ENCODE measurements at regions not wholly inside any gene's neighbourhood (a gene's known extent, or its start where the extent isn't known, plus 50 kb on each side); places are given as distances from the start of the nearest gene placed in this dataset.

DNA sequence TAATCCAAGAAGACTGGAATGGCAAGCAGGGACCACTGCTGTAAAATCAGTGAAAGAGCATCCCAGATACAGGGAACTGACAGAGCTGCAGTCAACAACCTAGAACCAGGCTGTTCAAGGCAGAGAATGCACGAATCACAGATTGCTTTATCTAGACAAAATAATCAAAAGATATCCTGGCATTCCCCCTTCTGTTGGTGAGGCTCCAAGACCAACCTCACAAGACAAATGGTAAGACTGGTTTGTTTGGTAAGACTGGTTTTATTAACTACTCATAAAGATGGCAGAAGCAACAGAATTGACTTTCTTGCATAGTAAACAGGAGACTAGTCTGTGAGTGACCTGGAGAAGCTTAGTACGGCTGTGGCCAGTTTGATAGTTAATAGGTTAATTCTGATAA lies 88.8 kb upstream of the AHI1 start:
- DNase-seq (ENCODE audit: low read depth): no peak
- H3K4me3 ChIP-seq (ENCODE audit: control insufficient read depth, low read depth, low read length): no peak overlapping the region
- TF ChIP-seq, protein P1, sequence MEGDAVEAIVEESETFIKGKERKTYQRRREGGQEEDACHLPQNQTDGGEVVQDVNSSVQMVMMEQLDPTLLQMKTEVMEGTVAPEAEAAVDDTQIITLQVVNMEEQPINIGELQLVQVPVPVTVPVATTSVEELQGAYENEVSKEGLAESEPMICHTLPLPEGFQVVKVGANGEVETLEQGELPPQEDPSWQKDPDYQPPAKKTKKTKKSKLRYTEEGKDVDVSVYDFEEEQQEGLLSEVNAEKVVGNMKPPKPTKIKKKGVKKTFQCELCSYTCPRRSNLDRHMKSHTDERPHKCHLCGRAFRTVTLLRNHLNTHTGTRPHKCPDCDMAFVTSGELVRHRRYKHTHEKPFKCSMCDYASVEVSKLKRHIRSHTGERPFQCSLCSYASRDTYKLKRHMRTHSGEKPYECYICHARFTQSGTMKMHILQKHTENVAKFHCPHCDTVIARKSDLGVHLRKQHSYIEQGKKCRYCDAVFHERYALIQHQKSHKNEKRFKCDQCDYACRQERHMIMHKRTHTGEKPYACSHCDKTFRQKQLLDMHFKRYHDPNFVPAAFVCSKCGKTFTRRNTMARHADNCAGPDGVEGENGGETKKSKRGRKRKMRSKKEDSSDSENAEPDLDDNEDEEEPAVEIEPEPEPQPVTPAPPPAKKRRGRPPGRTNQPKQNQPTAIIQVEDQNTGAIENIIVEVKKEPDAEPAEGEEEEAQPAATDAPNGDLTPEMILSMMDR (IDR thresholded peaks at IDR 0.05; ENCODE audit: control insufficient read depth, insufficient read depth, low read depth, low read length, missing control alignments): no peak

DNA sequence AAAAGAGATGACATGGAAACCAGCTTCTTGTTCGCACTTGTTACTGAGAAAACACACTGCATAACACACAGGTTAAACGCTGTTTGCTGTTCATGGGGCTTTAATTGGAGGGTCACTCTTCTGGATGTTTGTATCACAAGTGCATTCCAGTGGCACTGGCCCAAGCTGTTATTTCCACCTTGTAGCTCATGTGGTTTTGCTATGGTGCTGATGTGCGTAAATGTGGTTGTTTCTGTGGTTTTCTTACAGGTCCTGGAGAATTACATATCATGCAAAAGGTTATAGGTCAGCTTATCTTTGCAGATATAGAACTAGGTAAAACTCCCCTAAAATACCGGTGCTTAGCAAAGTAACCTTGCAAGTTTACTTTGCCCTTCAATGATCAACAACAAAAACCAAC lies 89.3 kb upstream of the AHI1 start:
- TF ChIP-seq, protein P1 (IDR thresholded peaks at IDR 0.05; ENCODE audit: control insufficient read depth, insufficient read depth, low read depth, low read length, missing control alignments): no peak
- H3K4me3 ChIP-seq (ENCODE audit: control insufficient read depth, low read depth, low read length): no peak overlapping the region
- DNase-seq (ENCODE audit: low read depth): no peak

DNA sequence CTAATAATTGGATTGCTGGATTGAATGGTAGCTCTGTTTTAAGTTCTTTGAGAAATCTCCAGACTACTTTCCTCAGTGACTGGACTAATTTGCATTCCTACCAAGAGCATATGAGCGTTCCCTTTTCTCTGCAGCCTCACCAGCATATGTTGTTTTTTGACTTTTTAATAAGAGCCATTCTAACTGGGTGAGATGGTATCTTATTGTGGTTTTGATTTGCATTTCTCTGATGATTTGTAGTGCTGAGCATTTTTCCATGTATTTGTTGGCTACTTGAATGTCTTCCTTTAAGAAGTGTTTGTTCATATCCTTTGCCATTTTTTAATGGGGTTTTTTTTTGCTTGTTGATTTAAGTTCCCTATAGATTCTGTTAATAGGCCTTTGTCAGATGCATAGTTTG lies 94.7 kb upstream of the AHI1 start:
- TF ChIP-seq, protein P1 (IDR thresholded peaks at IDR 0.05; ENCODE audit: control insufficient read depth, insufficient read depth, low read depth, low read length, missing control alignments): no peak
- DNase-seq (ENCODE audit: low read depth): no peak
- no peak overlapping the region for H3K4me3 ChIP-seq (ENCODE audit: control insufficient read depth, low read depth, low read length)

DNA sequence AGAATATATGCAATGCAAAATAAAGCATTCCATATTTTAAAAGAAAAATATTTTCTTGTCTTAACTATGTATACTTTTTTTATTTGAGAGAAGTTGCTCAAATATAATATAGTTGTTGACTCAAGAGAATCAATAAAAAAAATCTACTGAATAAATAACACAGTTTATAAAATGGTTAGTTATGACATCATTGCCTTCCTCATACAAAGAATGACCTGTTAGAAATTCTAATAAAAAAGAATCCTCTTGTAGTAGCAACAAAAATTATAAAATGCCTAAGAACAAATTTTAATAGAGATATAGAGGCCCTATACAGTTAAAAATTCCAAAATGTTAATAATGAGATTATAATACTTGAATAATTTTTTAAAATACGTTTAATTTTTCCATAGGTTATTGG lies 96.5 kb upstream of the AHI1 start:
- no peak for DNase-seq (ENCODE audit: low read depth)
- TF ChIP-seq, protein P1 (IDR thresholded peaks at IDR 0.05; ENCODE audit: control insufficient read depth, insufficient read depth, low read depth, low read length, missing control alignments): no peak
- no peak overlapping the region for H3K4me3 ChIP-seq (ENCODE audit: control insufficient read depth, low read depth, low read length)

DNA sequence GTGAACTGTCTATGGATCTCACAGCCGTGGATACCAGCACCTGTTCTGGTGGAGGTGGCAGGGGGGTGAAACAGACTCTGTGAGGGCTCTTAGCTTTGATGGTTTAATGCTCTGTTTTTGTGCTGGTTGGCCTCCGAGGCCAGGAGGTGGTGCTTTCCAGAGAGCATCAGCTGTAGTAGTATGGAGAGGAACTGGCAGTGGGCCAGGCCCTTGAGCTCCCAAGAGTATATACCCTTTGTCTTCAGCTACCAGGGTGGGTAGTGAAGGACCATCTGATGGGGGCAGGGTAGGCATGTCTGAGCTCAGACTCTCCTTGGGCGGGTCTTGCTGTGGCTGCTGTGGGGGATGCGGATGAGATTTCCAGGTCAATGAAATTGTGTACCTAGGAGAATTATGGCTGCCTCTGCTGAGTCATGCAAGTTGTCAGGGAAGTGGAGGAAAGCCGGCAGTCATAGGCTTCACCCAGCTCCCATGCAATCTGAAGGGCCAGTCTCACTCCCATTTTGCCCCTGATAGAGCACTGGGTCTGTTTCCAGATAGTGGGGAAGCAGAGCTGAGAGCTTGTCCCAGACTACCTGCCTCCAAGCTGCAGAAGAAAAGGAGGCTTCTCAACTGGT lies 102.7 kb upstream of the AHI1 start:
- DNase-seq (ENCODE audit: low read depth): no peak
- no peak overlapping the region for H3K4me3 ChIP-seq (ENCODE audit: control insufficient read depth, low read depth, low read length)
- TF ChIP-seq, protein P1 (IDR thresholded peaks at IDR 0.05; ENCODE audit: control insufficient read depth, insufficient read depth, low read depth, low read length, missing control alignments): no peak

DNA sequence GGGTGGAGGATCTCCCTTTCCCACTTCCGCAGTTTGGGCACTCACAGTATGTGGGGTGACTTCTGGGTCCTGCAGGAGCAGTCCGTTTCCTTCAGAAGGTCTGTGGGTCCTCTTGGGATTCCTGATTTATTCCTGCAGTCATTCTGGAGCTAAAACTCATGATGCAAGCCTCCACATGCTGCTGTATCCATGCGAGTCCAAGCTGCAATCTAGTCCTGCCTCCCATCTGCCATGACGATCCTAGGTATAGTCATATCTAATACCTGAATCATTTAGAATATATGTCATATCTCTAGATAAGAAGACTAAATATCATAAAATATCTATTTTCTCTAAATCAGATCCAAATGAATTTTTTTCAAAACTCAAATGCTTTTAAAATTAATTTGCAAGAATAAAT lies 103.4 kb upstream of the AHI1 start:
- no peak for DNase-seq (ENCODE audit: low read depth)
- no peak overlapping the region for H3K4me3 ChIP-seq (ENCODE audit: control insufficient read depth, low read depth, low read length)
- TF ChIP-seq, protein P1 (IDR thresholded peaks at IDR 0.05; ENCODE audit: control insufficient read depth, insufficient read depth, low read depth, low read length, missing control alignments): no peak

DNA sequence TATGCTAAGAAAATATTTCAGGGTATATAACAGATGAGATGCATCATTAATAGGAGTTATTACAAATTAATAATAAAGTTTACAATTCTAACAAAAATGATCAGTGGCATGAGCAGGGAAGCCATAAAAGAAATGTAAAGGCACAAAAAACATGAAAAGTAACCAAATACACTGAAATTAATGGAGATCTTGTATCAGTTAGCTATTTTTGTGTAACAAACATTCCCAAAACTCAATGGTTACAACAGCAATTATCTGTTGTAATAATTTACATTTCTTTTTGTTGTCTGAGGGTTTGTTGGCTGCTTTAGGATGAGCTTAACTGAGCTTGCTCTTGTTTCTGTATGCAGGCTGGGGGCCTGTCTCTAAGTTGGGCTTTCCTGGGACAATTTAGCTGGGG lies 104.3 kb upstream of the AHI1 start:
- TF ChIP-seq, protein P1 (IDR thresholded peaks at IDR 0.05; ENCODE audit: control insufficient read depth, insufficient read depth, low read depth, low read length, missing control alignments): no peak
- no peak for DNase-seq (ENCODE audit: low read depth)
- H3K4me3 ChIP-seq (ENCODE audit: control insufficient read depth, low read depth, low read length): no peak overlapping the region
